Colonic mucosa (tissue), 4 donors: ENCODE measurements at regions not wholly inside any gene's neighbourhood (a gene's known extent, or its start where the extent isn't known, plus 50 kb on each side); places are given as distances from the start of the nearest gene placed in this dataset.

Source experiments
- DNase-seq: peaks from one replicate; pipeline ENCODE4 v3.0.0-alpha.2; 2020
- H3K27ac ChIP-seq: fragments of 200-600 bp; one replicate; pipeline ENCODE4 v1.8.0; 2021
- H3K27me3 ChIP-seq: fragments of 200-600 bp; one replicate; pipeline ENCODE4 v1.8.0; 2021
- H3K36me3 ChIP-seq: fragments of 200-600 bp; one replicate; pipeline ENCODE4 v1.8.0; 2021
- H3K4me1 ChIP-seq: fragments of 200-600 bp; one replicate; pipeline ENCODE4 v1.8.0; 2021; ENCODE audit warnings: mild to moderate bottlenecking
- H3K4me3 ChIP-seq: fragments of 200-600 bp; one replicate; pipeline ENCODE4 v1.8.0; 2021
- H3K9ac ChIP-seq, 2 donors: one replicate each; pipeline ENCODE4 v1.7.0; 2013; ENCODE audit warnings: control low read depth in 2 of 2, low read depth in 2 of 2, low read length in 2 of 2
- H3K9me3 ChIP-seq: fragments of 200-600 bp; one replicate; pipeline ENCODE4 v1.8.0; 2021
- CTCF ChIP-seq: fragments of 200-600 bp; IDR thresholded peaks from one replicate; pipeline ENCODE4 v1.8.0; 2022; ENCODE audit warnings: antibody characterized with exemption, mild to moderate bottlenecking
- intact Hi-C: fragments of 100-400 bp; cut with DNase I; formaldehyde crosslinking; loops from one replicate; pipeline ENCODE4 v1.14.1; 2022
- donor health status: healthy.
- donor health status: DM: no; HTN: no; CAD: no.
- donor health status: DM: no; HTN: no; CAD: no.

GRCh38 chr2:57343391-57344006, 703.1 kb upstream of the VRK2 start:
- H3K4me3 ChIP-seq: no peak overlapping the region

GRCh38 chr2:57368190-57368589, 678.4 kb upstream of the VRK2 start:
- H3K4me1 ChIP-seq: no peaks in the 10 kb centered on the region
- no peak overlapping the region for H3K9ac ChIP-seq
- intact Hi-C loops: no loop called here
- H3K36me3 ChIP-seq: no peaks in the 10 kb centered on the region
- H3K4me3 ChIP-seq: no peak overlapping the region
- H3K9me3 ChIP-seq: no peaks in the 10 kb centered on the region
- no peak for TF ChIP-seq CTCF
- no peaks in the 10 kb centered on the region for H3K27me3 ChIP-seq
- DNase-seq: no peak
- H3K27ac ChIP-seq: no peak overlapping the region

More at GRCh38 chr2:57343391-57344006, 703.1 kb upstream of the VRK2 start:
- Histone ChIP-seq H3K27me3 (no peaks in the 10 kb centered on the region), H3K9me3 (no peaks in the 10 kb centered on the region), H3K27ac (no peak overlapping the region), H3K36me3 (no peaks in the 10 kb centered on the region), H3K4me1 (no peaks in the 10 kb centered on the region), H3K9ac (no peak overlapping the region)
- no peak for TF ChIP-seq CTCF
- intact Hi-C loops: no loop called here
- no peak for DNase-seq

- intact Hi-C loops: no loop called here
- Histone ChIP-seq H3K27me3 (no peaks in the 10 kb centered on the region), H3K9ac (no peak overlapping the region), H3K27ac (no peak overlapping the region), H3K9me3 (no peaks in the 10 kb centered on the region), H3K36me3 (no peaks in the 10 kb centered on the region), H3K4me1 (no peaks in the 10 kb centered on the region), H3K4me3 (no peak overlapping the region)
- TF ChIP-seq CTCF: no peak
- no peak for DNase-seq
These were observed 675.6 kb upstream of the VRK2 start for GRCh38 chr2:57370882-57371585.

- no peak overlapping the region for H3K4me3 ChIP-seq
- no peak for TF ChIP-seq CTCF
- no peaks in the 10 kb centered on the region for H3K9me3 ChIP-seq
- H3K27me3 ChIP-seq: no peaks in the 10 kb centered on the region
- H3K36me3 ChIP-seq: no peaks in the 10 kb centered on the region
- no peak for DNase-seq
- H3K4me1 ChIP-seq: no peaks in the 10 kb centered on the region
- H3K9ac ChIP-seq: no peak overlapping the region
- intact Hi-C loops: no loop called here
- H3K27ac ChIP-seq: no peak overlapping the region
These were observed 674.2 kb upstream of the VRK2 start for GRCh38 chr2:57372237-57372984.

GRCh38 chr2:57373530-57373929, 673.1 kb upstream of the VRK2 start:
- no peaks in the 10 kb centered on the region for H3K36me3 ChIP-seq
- TF ChIP-seq CTCF: no peak
- no peaks in the 10 kb centered on the region for H3K4me1 ChIP-seq
- no peak overlapping the region for H3K9ac ChIP-seq
- no peak overlapping the region for H3K4me3 ChIP-seq
- no peak overlapping the region for H3K27ac ChIP-seq
- no peaks in the 10 kb centered on the region for H3K9me3 ChIP-seq
- intact Hi-C loops: no loop called here
- no peaks in the 10 kb centered on the region for H3K27me3 ChIP-seq
- no peak for DNase-seq
